CD4-positive, alpha-beta T cell treated with Interferon gamma for 1 hour (primary cell): ENCODE measurements at regions not wholly inside any gene's neighbourhood (a gene's known extent, or its start where the extent isn't known, plus 50 kb on each side); places are given as distances from the start of the nearest gene placed in this dataset.

Experiments
- DNase-seq: peaks from one replicate; pipeline ENCODE4 v3.0.0-alpha.2; 2020

- no peak for DNase-seq
Measured at GRCh38 chr11:112882494-112883381, 78.5 kb upstream of the NCAM1 start.

- no peak for DNase-seq
Measured at GRCh38 chr11:112884012-112884767, 77.0 kb upstream of the NCAM1 start.

- no peak for DNase-seq
Measured at GRCh38 chr11:112885744-112886433, 75.3 kb upstream of the NCAM1 start.

DNA sequence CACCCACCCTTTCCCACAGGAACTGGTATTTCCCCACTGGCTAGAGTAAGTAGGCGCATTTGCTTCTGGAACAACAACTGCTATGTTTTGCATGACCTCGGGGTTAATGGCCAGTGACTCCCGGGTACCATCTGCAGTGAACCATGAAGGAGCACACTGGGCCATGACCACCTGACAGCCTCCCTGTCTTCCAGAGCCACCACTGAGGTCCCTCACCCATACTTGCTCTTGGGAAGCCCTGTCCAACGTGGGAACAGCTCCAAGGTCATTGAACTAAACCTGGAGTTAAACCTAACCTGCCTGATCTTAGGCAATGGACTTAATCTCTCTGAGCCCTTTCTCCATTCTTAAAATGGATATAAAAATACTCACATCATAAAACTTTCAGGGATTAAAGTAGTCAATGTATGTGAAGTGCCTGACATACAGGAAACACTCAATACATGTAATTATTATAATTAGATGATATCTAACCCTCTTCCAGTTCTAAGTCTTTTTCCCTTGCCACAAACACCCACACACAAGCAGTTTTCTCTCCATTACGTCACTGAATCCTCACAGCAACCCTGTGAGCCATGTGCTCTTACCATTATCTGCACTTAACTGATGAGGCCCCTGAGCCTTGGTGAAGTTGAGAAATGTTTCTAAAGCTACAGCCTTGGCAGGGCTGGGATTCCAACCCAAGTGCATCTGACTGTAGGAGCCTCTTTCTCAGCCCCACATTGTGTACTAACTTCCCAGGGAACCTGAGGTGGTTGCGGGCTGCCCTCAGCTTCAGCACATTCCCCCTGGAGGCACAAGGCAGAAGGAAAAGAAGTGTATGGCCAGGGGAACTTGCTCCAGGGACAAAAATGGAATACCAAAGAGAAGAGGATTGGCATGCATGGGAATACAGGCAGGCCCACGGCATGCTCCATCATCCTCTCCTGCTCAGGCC, 74.5 kb upstream of the NCAM1 start:
- DNase-seq: no peak

DNA sequence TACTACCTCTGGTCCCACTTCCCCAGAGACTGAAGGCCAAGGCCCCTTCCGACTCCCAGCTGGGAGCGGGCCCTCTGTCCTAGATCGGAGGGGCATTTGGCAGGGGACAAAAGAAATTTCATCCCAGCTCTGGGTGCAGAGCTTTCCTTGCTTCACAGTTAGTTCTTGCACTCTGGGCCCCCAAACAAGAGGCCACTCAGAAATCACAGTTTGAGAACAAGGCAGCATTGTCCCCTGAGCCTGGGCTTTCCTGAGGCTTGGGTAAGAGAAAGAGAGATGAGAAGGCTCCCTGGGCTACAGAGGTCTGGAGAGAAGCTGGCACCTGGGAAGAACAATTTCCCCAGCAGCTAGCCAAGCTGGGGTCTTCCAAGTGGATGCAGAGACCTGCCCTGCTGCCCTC, 71.8 kb upstream of the NCAM1 start:
- DNase-seq: no peak

- no peak for DNase-seq
Measured at GRCh38 chr11:112899235-112900006, 61.8 kb upstream of the NCAM1 start.

DNA sequence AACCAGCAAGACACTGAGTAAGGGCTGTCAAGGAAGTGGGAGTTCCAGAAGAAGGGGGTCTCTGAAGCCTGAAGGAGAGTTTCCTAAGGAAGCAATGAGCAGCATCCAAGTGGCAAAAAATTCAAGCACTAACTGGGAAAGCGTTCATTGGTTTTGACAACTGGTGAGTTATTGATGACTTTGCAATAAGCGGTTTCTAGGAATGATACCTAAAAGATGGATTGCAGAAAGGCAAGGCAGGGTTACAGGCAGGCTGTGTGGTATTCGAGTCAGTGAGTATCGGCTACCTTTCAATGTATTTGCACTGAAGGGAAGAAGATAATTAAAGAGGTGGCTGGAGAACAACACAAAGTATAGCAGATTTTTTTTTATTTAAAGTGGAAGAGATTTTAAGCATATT, 59.3 kb upstream of the NCAM1 start:
- DNase-seq: no peak

DNA sequence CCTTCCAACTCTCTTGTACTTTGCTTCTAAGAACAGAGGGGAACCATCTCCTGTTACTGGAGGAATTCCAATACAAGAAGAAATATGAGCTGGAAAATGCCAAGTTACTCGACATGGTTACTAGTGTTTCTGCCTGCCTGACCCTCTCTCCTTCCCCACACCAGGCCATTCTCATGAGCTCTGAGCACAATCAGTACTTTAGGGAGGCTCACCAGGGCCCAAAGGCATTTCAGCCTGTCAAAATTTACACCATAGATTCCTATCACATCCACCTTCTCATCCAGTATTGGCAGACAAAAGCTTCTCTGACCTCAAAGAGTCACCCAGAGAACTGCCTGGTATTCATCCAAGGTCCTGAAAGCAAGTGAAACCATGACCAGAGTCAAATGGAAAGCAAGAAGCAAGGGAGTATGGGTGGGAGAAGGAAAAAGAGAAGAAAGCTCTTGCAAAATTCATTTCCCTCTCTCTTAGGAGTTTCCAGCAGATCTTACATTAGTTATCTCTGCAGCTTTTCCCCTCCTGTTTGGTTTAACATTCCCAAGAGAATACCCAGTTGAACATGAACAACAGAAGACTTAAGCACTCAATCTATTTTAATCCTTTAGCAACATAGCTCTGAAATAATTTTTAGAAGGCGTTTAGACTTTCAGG, 58.7 kb upstream of the NCAM1 start:
- DNase-seq: no peak

DNA sequence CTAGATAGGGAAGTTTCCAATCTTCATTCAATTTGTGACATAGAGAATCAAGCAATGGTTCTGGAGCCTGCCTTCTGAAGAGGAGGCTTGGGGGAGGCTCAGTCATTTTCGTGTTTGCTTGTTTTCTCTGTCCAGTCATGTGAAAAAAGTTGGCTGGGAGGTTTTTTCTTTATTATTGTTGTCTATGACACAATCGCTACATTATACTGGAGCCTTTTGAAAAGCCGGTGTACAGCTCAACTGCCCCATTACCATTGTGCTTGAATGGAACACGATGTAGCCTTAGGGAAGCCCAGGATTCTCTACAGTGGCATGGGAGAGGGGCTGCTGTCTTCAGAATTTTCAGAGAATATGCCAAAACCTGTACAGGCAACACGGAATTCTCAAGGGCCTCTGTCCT, 57.9 kb upstream of the NCAM1 start:
- no peak for DNase-seq

- no peak for DNase-seq
Measured at GRCh38 chr11:112911124-112911523, 50.1 kb upstream of the NCAM1 start.
